Kidney (tissue), 13 donors: ENCODE measurements at regions not wholly inside any gene's neighbourhood (a gene's known extent, or its start where the extent isn't known, plus 50 kb on each side); places are given as distances from the start of the nearest gene placed in this dataset.

ENCODE experiments used
- DNase-seq, 5 donors: peaks; one replicate each; pipeline ENCODE4 v3.0.0-alpha.2; 2013 to 2020
- FAIRE-seq: peaks from 2 replicates; lab custom pipeline; 2012; peaks lifted over from hg19 to GRCh38; lab: Jason Lieb, UNC
- H3K27ac ChIP-seq, 2 donors: one replicate each; pipeline ENCODE4 v1.7.0; 2013; ENCODE audit warnings: low read depth in 2 of 2, low read length in 2 of 2, inconsistent platforms in 1 of 2
- H3K27me3 ChIP-seq: one replicate; pipeline ENCODE4 v1.7.1; 2013; ENCODE audit warnings: low read length, inconsistent platforms; ENCODE audit not compliant: control insufficient read depth, insufficient read depth
- H3K36me3 ChIP-seq, 3 donors: one replicate each; pipeline versions ENCODE4 v1.7.0 to v1.7.1; 2013; ENCODE audit warnings: low read length in 3 of 3, control low read depth in 1 of 3, inconsistent platforms in 1 of 3; ENCODE audit not compliant: insufficient read depth in 3 of 3, control insufficient read depth in 2 of 3
- H3K4me1 ChIP-seq, 3 donors: one replicate each; pipeline versions ENCODE4 v1.7.0 to v1.7.1; 2013; ENCODE audit warnings: low read length in 3 of 3, inconsistent platforms in 1 of 3, low read depth in 1 of 3; ENCODE audit not compliant: control insufficient read depth in 2 of 3, insufficient read depth in 2 of 3
- H3K4me3 ChIP-seq, 3 donors: one replicate each; pipeline versions ENCODE4 v1.7.0 to v1.8.1; 2013; ENCODE audit warnings: low read length in 3 of 3, control low read depth in 1 of 3, inconsistent platforms in 1 of 3
- H3K9ac ChIP-seq, 3 donors: one replicate each; pipeline versions ENCODE4 v1.7.0 to v1.7.1; 2013; ENCODE audit warnings: low read length in 3 of 3, control low read depth in 1 of 3, inconsistent platforms in 1 of 3
- H3K9me3 ChIP-seq, 3 donors: one replicate each; pipeline versions ENCODE4 v1.7.0 to v1.7.1; 2013; ENCODE audit warnings: low read length in 3 of 3, control low read depth in 1 of 3, inconsistent platforms in 1 of 3; ENCODE audit not compliant: control insufficient read depth in 2 of 3, insufficient read depth in 1 of 3
- CTCF ChIP-seq: IDR thresholded peaks from 3 replicates; pipeline ENCODE4 v1.5.1; 2012; ENCODE audit warnings: mild to moderate bottlenecking, moderate library complexity, borderline replicate concordance; ENCODE audit not compliant: insufficient read depth; ENCODE audit errors: extremely low read depth
- intact Hi-C: fragments of 100-400 bp; cut with DNase I; formaldehyde crosslinking; loops from one replicate; pipeline ENCODE4 v1.11.1; 2022
- donor health status: control.
- donor health status: control.
- donor health status: control.
- donor health status: control.
- donor health status: control.
- donor health status: DM: yes; HTN: yes; CAD: no.
- donor health status: Normal renal cell carcinoma (clear cell type).

- Histone ChIP-seq H3K4me1 (peaks cover 0 to 10% (median 3%) of the 10 kb centered on the region in 3 donors), H3K36me3 (no peaks in the 10 kb centered on the region), H3K4me3 (no peak overlapping the region), H3K9ac (no peak overlapping the region), H3K27ac (no peak overlapping the region), H3K9me3 (no peaks in the 10 kb centered on the region), H3K27me3 (no peaks in the 10 kb centered on the region)
- DNase-seq, result peak in 1 of 5 donors; percentile 39
- no peak for TF ChIP-seq CTCF
- intact Hi-C loops, result no loop called here
- FAIRE-seq, result no peak
Measured at GRCh38 chr2:120864981-120865380, 129.3 kb downstream of the GLI2 start.

- H3K27ac ChIP-seq, result no peak overlapping the region
- TF ChIP-seq CTCF, result no peak
- H3K9me3 ChIP-seq, result no peaks in the 10 kb centered on the region
- no peaks in the 10 kb centered on the region for H3K27me3 ChIP-seq
- no peak for DNase-seq
- no peak overlapping the region for H3K4me3 ChIP-seq
- FAIRE-seq, result no peak
- peaks cover 0 to 10% (median 3%) of the 10 kb centered on the region in 3 donors for H3K4me1 ChIP-seq
- intact Hi-C loops, result no loop called here
- no peaks in the 10 kb centered on the region for H3K36me3 ChIP-seq
- no peak overlapping the region for H3K9ac ChIP-seq
Measured at GRCh38 chr2:120865656-120866055, 130.0 kb downstream of the GLI2 start.

GRCh38 chr2:120866071-120866470 is 130.4 kb downstream of the GLI2 start:
- Histone ChIP-seq H3K36me3 (no peaks in the 10 kb centered on the region), H3K27me3 (no peaks in the 10 kb centered on the region), H3K9me3 (no peaks in the 10 kb centered on the region), H3K4me1 (peaks cover 0 to 10% (median 3%) of the 10 kb centered on the region in 3 donors), H3K27ac (no peak overlapping the region), H3K9ac (no peak overlapping the region), H3K4me3 (no peak overlapping the region)
- no peak for TF ChIP-seq CTCF
- intact Hi-C loops, result no loop called here
- no peak for FAIRE-seq
- DNase-seq, result no peak
